ENCODE measurements at regions not wholly inside any gene's neighbourhood (a gene's known extent, or its start where the extent isn't known, plus 50 kb on each side); places are given as distances from the start of the nearest gene placed in this dataset.

- TF ChIP-seq MAX (IDR thresholded peaks at IDR 0.05; ENCODE audit: low read depth, low read length) (peak; percentile 91), POLR2A (IDR thresholded peaks at IDR 0.05; ENCODE audit: extremely low read depth, insufficient read length) (no peak), MYC (IDR thresholded peaks at IDR 0.05; ENCODE audit: low read depth, low read length) (peak; percentile 47)
- DNase-seq (ENCODE audit: low read depth): peak; percentile 84
- H3K4me3 ChIP-seq (ENCODE audit: low read depth, low read length): no peak overlapping the region
Measured at GRCh38 chr2:40037303-40037702, 258.2 kb upstream of the THUMPD2 start.

DNA sequence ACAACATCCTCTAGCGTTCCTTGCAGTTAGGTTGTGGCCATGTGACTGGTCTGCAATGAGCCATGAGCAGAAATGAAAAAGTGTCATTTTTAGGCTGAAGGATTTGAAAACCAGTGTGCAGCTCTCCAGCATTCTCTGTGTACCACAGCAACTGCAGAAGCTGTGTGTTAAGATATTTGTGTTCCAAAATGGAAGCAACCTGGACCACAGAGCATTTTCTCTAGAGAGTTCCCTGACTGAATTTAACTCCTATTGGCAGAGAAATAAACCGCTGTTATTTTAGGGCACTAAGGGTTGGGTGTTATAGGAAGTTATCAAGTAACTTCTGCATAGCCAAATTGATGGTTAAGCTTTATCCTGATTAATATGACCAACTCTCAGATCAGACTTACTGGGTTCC lies 257.2 kb upstream of the THUMPD2 start:
- no peak for DNase-seq (ENCODE audit: low read depth)
- no peak for TF ChIP-seq MYC (IDR thresholded peaks at IDR 0.05; ENCODE audit: low read depth, low read length)
- TF ChIP-seq POLR2A (IDR thresholded peaks at IDR 0.05; ENCODE audit: extremely low read depth, insufficient read length): no peak
- no peak for TF ChIP-seq CTCF (IDR thresholded peaks at IDR 0.05; ENCODE audit: low read depth, low read length)
- no peak for TF ChIP-seq MAX (IDR thresholded peaks at IDR 0.05; ENCODE audit: low read depth, low read length)
- H3K4me3 ChIP-seq (ENCODE audit: low read depth, low read length): no peak overlapping the region

- no peak for DNase-seq (ENCODE audit: low read depth)
- H3K4me3 ChIP-seq (ENCODE audit: low read depth, low read length): no peak overlapping the region
- no peak for TF ChIP-seq MYC (IDR thresholded peaks at IDR 0.05; ENCODE audit: low read depth, low read length)
- TF ChIP-seq CTCF (IDR thresholded peaks at IDR 0.05; ENCODE audit: low read depth, low read length): no peak
- no peak for TF ChIP-seq POLR2A (IDR thresholded peaks at IDR 0.05; ENCODE audit: extremely low read depth, insufficient read length)
- no peak for TF ChIP-seq MAX (IDR thresholded peaks at IDR 0.05; ENCODE audit: low read depth, low read length)
Measured at GRCh38 chr2:40034801-40035200, 255.7 kb upstream of the THUMPD2 start.

DNA sequence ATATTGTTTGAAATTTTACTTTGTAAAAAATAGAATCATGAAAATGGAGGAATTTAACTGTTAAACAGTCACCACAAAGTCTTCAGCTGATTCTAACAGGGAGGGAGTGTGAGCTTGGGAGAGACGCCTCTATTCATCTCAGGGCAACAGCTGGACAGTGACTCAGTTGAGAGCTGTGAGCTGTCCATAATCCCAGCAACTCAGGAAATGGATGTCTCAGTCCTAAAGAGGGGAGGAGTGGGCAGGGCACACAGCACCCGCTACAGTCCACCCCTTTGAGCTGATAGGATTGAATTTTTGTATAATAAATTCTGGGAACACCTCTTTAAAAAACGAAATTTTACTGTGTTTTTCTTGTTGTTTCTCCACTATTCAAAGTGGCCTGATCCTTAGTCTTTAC lies 255.1 kb upstream of the THUMPD2 start:
- no peak overlapping the region for H3K4me3 ChIP-seq (ENCODE audit: low read depth, low read length)
- TF ChIP-seq MYC (IDR thresholded peaks at IDR 0.05; ENCODE audit: low read depth, low read length) (no peak), POLR2A (IDR thresholded peaks at IDR 0.05; ENCODE audit: extremely low read depth, insufficient read length) (no peak), CTCF (IDR thresholded peaks at IDR 0.05; ENCODE audit: low read depth, low read length) (no peak), MAX (IDR thresholded peaks at IDR 0.05; ENCODE audit: low read depth, low read length) (no peak)
- no peak for DNase-seq (ENCODE audit: low read depth)

DNA sequence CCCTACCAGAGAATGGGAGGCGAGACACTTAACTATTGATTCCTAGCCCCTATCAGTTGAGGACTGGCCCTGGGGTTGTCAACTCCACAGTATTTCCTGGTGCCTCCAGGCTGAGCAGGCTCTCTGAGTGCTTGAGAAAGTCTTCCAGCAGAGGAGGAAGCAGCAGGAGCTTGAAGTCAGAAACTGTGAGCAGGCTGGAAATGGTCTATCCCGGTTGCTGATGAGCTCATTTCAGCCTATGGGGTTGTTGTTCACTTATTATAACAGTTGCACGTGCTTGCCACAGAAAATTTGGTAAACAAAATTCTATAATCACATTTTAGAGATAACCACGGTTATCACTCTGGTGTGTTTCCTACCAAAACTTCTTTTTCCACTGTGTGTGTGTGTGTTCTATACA lies 254.7 kb upstream of the THUMPD2 start:
- no peak overlapping the region for H3K4me3 ChIP-seq (ENCODE audit: low read depth, low read length)
- DNase-seq (ENCODE audit: low read depth): no peak
- TF ChIP-seq MAX (IDR thresholded peaks at IDR 0.05; ENCODE audit: low read depth, low read length): no peak
- TF ChIP-seq POLR2A (IDR thresholded peaks at IDR 0.05; ENCODE audit: extremely low read depth, insufficient read length): no peak
- no peak for TF ChIP-seq CTCF (IDR thresholded peaks at IDR 0.05; ENCODE audit: low read depth, low read length)
- TF ChIP-seq MYC (IDR thresholded peaks at IDR 0.05; ENCODE audit: low read depth, low read length): no peak

DNA sequence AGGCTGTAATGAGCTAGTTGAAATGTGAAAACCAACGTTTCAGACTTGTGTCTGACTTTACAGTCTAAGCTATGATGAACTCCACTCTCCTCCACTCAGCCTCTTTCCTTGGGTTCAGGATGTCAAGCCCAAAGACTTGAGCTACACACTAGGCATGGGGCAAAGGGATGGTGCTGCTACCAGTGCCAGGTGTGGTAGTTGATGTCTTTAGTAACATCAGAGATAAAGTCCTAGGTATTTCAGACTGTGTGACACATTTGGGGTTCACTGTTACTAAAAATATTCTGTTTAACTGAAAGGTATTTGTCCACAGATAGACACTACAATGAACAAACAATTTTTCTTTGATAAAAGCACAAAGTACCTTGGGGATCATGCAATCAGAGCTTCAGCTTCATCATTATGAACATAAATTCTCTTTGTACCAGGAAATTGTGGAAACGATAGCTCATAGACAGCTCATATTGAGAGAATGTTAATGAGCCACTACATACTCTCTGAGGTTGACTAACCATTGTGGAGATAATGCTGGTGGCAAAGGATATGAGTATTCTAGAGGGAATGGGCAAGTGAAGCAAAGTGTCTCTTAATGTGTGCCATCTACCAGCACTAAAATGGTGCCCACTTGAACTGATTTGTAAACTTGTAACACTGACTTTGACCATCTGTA lies 253.7 kb upstream of the THUMPD2 start:
- DNase-seq (ENCODE audit: low read depth): no peak
- no peak overlapping the region for H3K4me3 ChIP-seq (ENCODE audit: low read depth, low read length)

More for the DNA sequence above, 253.7 kb upstream of the THUMPD2 start:
- no peak for TF ChIP-seq POLR2A (IDR thresholded peaks at IDR 0.05; ENCODE audit: extremely low read depth, insufficient read length)
- TF ChIP-seq CTCF (IDR thresholded peaks at IDR 0.05; ENCODE audit: low read depth, low read length): no peak
- TF ChIP-seq MYC (IDR thresholded peaks at IDR 0.05; ENCODE audit: low read depth, low read length): no peak
- TF ChIP-seq MAX (IDR thresholded peaks at IDR 0.05; ENCODE audit: low read depth, low read length): no peak

Data from NB4 (cell line).